Panc1 (cell line): ENCODE measurements at regions not wholly inside any gene's neighbourhood (a gene's known extent, or its start where the extent isn't known, plus 50 kb on each side); places are given as distances from the start of the nearest gene placed in this dataset.

Experiments
- ATAC-seq: fragments of 200-7000 bp; cut with Tn5 transposase; 2 replicates; pipeline ENCODE4 v1.9.1; 2020; ENCODE audit warnings: mild to moderate bottlenecking, moderate library complexity
- BruUV-seq: library from RNA; stranded (reverse); fragments of 400-500 nt; replicated peaks from 2 replicates; lab custom pipeline; 2021; lab: Mats Ljungman, UMichigan
- CTCF ChIA-PET: fragments of 300-600 bp; sonication (Branson Sonifier 250); formaldehyde crosslinking; loops from one replicate; lab custom pipeline; 2022; ENCODE audit warnings: antibody characterized with exemption; lab: Charles Lee
- POLR2A ChIA-PET: fragments of 300-600 bp; sonication (Branson Sonifier 250); formaldehyde crosslinking; loops from one replicate; lab custom pipeline; 2022; ENCODE audit warnings: antibody characterized with exemption; lab: Charles Lee
- DNase-seq: peaks from one replicate; pipeline ENCODE4 v3.0.0-alpha.2; 2010; ENCODE audit warnings: low read depth, low spot score
- H3K27ac ChIP-seq: 2 replicates; pipeline ENCODE4 v1.5.1; 2011; ENCODE audit warnings: mild to moderate bottlenecking, low read length, inconsistent platforms
- H3K27me3 ChIP-seq: fragments of 200-500 bp; sonication (Bioruptor generic); 2 replicates; pipeline ENCODE4 v1.6.0; 2014; ENCODE audit warnings: low read length, inconsistent platforms; ENCODE audit not compliant: control insufficient read depth, insufficient read depth
- H3K36me3 ChIP-seq: fragments of 200-500 bp; sonication (Bioruptor generic); 2 replicates; pipeline ENCODE4 v1.5.1; 2014; ENCODE audit warnings: inconsistent platforms, mild to moderate bottlenecking, low read length, moderate library complexity; ENCODE audit not compliant: control insufficient read depth, insufficient read depth
- H3K4me1 ChIP-seq: 2 replicates; pipeline ENCODE4 v1.5.1; 2011; ENCODE audit warnings: inconsistent platforms, mild to moderate bottlenecking, low read length, moderate library complexity; ENCODE audit not compliant: control insufficient read depth, insufficient read depth
- H3K4me3 ChIP-seq, 2 experiments: 2 replicates each; pipeline ENCODE4 v1.5.1; 2011 to 2012; ENCODE audit warnings: low read depth in 2 of 2, low read length in 2 of 2, mild to moderate bottlenecking in 2 of 2, inconsistent platforms in 1 of 2, moderate library complexity in 1 of 2
- H3K9me3 ChIP-seq: fragments of 200-500 bp; sonication (Bioruptor generic); 2 replicates; pipeline ENCODE4 v1.5.1; 2014; ENCODE audit warnings: low read depth, mild to moderate bottlenecking, inconsistent platforms, low read length, moderate library complexity; ENCODE audit not compliant: control insufficient read depth, insufficient read depth
- POLR2AphosphoS5 ChIP-seq: IDR thresholded peaks from 2 replicates; pipeline ENCODE4 v1.6.1; 2012; ENCODE audit warnings: mild to moderate bottlenecking, low read depth, low read length, moderate library complexity
- SIN3A ChIP-seq: IDR thresholded peaks from 2 replicates; pipeline ENCODE4 v1.6.1; 2012; ENCODE audit warnings: low read depth, mild to moderate bottlenecking, low read length, moderate library complexity, borderline replicate concordance; ENCODE audit not compliant: insufficient read depth
- TCF7L2 ChIP-seq: IDR thresholded peaks from 2 replicates; pipeline ENCODE4 v1.6.1; 2011; ENCODE audit warnings: mild to moderate bottlenecking, low read depth, low read length, inconsistent platforms
- in situ Hi-C: cut with HindIII; loops from 2 replicates; pipeline ENCODE4 v1.10.0; 2016; ENCODE audit warnings: low sequenced_read_pairs, low pct_unique_long_range_greater_than_20kb
- intact Hi-C: fragments of 100-400 bp; cut with micrococcal nuclease; formaldehyde crosslinking; loops from one replicate; pipeline ENCODE4 v1.10.0; 2022; ENCODE audit not compliant: unreplicated experiment
- TF ChIP-seq, protein P1 (sequence below): fragments of 450-650 bp; IDR thresholded peaks from 2 replicates; pipeline ENCODE4 v1.5.1; 2017; ENCODE audit warnings: mild to moderate bottlenecking
- TF ChIP-seq, protein P2 (sequence below), 2 experiments: IDR thresholded peaks; 2 replicates each; pipeline ENCODE4 v1.6.1; 2011 to 2012; ENCODE audit warnings: low read depth in 2 of 2, control low read depth in 1 of 2, low read length in 1 of 2, mild to moderate bottlenecking in 1 of 2, moderate library complexity in 1 of 2; ENCODE audit not compliant: insufficient read depth in 1 of 2

DNA sequence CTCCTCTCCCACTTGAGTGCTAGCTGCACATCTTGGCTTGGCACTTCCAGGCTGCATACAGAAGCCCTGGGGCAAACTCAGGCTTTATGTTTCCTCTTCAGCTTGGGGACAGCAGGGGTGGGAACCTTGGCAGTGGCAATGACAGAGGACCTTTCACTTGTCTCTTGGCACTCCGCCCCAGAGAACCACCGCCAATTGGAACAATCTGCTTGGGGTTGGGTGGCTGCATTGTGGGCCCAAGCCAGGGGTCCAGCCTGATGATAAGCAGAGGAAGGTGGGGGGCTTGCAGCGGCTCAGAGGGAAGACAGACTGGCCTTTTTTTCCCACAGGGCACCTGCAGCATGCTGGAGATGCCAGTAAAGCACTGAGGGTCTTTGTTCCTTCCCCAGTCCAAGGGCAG is 179.0 kb upstream of the NMUR2 start:
- in situ Hi-C loops (no loop called here), intact Hi-C loops (no loop called here)
- no TSS peak for BruUV-seq
- Histone ChIP-seq H3K27me3 (no peaks in the 10 kb centered on the region), H3K36me3 (no peaks in the 10 kb centered on the region), H3K4me3 (no peak overlapping the region), H3K9me3 (no peaks in the 10 kb centered on the region), H3K27ac (no peak overlapping the region), H3K4me1 (no peaks in the 10 kb centered on the region)
- ATAC-seq (no peak), DNase-seq (no peak)
- ChIA-PET POLR2A (no interaction called here), CTCF (no interaction called here)
- TF ChIP-seq TCF7L2 (no peak), POLR2AphosphoS5 (no peak), SIN3A (no peak)
- TF ChIP-seq, protein P1, sequence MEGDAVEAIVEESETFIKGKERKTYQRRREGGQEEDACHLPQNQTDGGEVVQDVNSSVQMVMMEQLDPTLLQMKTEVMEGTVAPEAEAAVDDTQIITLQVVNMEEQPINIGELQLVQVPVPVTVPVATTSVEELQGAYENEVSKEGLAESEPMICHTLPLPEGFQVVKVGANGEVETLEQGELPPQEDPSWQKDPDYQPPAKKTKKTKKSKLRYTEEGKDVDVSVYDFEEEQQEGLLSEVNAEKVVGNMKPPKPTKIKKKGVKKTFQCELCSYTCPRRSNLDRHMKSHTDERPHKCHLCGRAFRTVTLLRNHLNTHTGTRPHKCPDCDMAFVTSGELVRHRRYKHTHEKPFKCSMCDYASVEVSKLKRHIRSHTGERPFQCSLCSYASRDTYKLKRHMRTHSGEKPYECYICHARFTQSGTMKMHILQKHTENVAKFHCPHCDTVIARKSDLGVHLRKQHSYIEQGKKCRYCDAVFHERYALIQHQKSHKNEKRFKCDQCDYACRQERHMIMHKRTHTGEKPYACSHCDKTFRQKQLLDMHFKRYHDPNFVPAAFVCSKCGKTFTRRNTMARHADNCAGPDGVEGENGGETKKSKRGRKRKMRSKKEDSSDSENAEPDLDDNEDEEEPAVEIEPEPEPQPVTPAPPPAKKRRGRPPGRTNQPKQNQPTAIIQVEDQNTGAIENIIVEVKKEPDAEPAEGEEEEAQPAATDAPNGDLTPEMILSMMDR = no peak
- TF ChIP-seq, protein P2, sequence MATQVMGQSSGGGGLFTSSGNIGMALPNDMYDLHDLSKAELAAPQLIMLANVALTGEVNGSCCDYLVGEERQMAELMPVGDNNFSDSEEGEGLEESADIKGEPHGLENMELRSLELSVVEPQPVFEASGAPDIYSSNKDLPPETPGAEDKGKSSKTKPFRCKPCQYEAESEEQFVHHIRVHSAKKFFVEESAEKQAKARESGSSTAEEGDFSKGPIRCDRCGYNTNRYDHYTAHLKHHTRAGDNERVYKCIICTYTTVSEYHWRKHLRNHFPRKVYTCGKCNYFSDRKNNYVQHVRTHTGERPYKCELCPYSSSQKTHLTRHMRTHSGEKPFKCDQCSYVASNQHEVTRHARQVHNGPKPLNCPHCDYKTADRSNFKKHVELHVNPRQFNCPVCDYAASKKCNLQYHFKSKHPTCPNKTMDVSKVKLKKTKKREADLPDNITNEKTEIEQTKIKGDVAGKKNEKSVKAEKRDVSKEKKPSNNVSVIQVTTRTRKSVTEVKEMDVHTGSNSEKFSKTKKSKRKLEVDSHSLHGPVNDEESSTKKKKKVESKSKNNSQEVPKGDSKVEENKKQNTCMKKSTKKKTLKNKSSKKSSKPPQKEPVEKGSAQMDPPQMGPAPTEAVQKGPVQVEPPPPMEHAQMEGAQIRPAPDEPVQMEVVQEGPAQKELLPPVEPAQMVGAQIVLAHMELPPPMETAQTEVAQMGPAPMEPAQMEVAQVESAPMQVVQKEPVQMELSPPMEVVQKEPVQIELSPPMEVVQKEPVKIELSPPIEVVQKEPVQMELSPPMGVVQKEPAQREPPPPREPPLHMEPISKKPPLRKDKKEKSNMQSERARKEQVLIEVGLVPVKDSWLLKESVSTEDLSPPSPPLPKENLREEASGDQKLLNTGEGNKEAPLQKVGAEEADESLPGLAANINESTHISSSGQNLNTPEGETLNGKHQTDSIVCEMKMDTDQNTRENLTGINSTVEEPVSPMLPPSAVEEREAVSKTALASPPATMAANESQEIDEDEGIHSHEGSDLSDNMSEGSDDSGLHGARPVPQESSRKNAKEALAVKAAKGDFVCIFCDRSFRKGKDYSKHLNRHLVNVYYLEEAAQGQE (IDR thresholded peaks at IDR 0.05; ENCODE audit: insufficient read depth in 1 of 2, low read depth in 2 of 2, low read length in 1 of 2) = no peak

GRCh38 chr5:152592416-152592815 is 187.3 kb upstream of the NMUR2 start:
- DNase-seq = no peak
- CTCF ChIA-PET = no interaction called here
- BruUV-seq = no TSS peak
- in situ Hi-C loops = no loop called here
- Histone ChIP-seq H3K27me3 (no peaks in the 10 kb centered on the region), H3K4me3 (no peak overlapping the region), H3K27ac (no peak overlapping the region), H3K4me1 (no peaks in the 10 kb centered on the region), H3K36me3 (no peaks in the 10 kb centered on the region), H3K9me3 (no peaks in the 10 kb centered on the region)
- TF ChIP-seq POLR2AphosphoS5 = no peak
- POLR2A ChIA-PET = no interaction called here
- intact Hi-C loops = no loop called here
- no peak for ATAC-seq

- H3K9me3 ChIP-seq = no peaks in the 10 kb centered on the region
- in situ Hi-C loops (no loop called here), intact Hi-C loops (no loop called here)
- H3K4me3 ChIP-seq = no peak overlapping the region
- no TSS peak for BruUV-seq
- ATAC-seq (no peak), DNase-seq (no peak)
- no peak overlapping the region for H3K27ac ChIP-seq
- TF ChIP-seq, protein P1 = no peak; the same call in 1 of the 2 replicates
- no peak for TF ChIP-seq SIN3A
- TF ChIP-seq, protein P2 (IDR thresholded peaks at IDR 0.05; ENCODE audit: insufficient read depth in 1 of 2, low read depth in 2 of 2, low read length in 1 of 2) = no peak
- TF ChIP-seq POLR2AphosphoS5 = no peak
- no peak for TF ChIP-seq TCF7L2
- CTCF ChIA-PET = no interaction called here
- H3K4me1 ChIP-seq = no peaks in the 10 kb centered on the region
- no peaks in the 10 kb centered on the region for H3K27me3 ChIP-seq
- POLR2A ChIA-PET = no interaction called here
- H3K36me3 ChIP-seq = no peaks in the 10 kb centered on the region
Observed at GRCh38 chr5:152593388-152593787, 188.3 kb upstream of the NMUR2 start.
